Mammary epithelial cell (primary cell): ENCODE measurements at regions not wholly inside any gene's neighbourhood (a gene's known extent, or its start where the extent isn't known, plus 50 kb on each side); places are given as distances from the start of the nearest gene placed in this dataset.

ENCODE experiments used
- CTCF ChIP-seq, 2 donors: IDR thresholded peaks in 1 of 2; conservative IDR thresholded peaks in 1 of 2; 2 replicates each; pipeline ENCODE4 v1.5.1; 2011 to 2012; ENCODE audit warnings: inconsistent platforms in 2 of 2, low read length in 2 of 2, mild to moderate bottlenecking in 2 of 2, control low read depth in 1 of 2, low read depth in 1 of 2; ENCODE audit not compliant: insufficient read depth in 1 of 2; ENCODE audit errors: extremely low read depth in 1 of 2
- EZH2 ChIP-seq: IDR thresholded peaks from 2 replicates; pipeline ENCODE4 v1.6.1; 2012; ENCODE audit warnings: low read length, inconsistent platforms, borderline replicate concordance

- TF ChIP-seq CTCF (conservative IDR thresholded peaks at IDR 0.05 in 1 of 2, IDR thresholded peaks at IDR 0.05 in 1 of 2; ENCODE audit: extremely low read depth in 1 of 2, insufficient read depth in 1 of 2, low read depth in 1 of 2, low read length in 2 of 2) (no peak), EZH2 (no peak)
These were observed 135.4 kb upstream of the SEMA3D start for GRCh38 chr7:85322252-85322651.
